MM.1S (cell line): ENCODE measurements at regions not wholly inside any gene's neighbourhood (a gene's known extent, or its start where the extent isn't known, plus 50 kb on each side); places are given as distances from the start of the nearest gene placed in this dataset.

Experiments used
- DNase-seq: peaks from one replicate; pipeline ENCODE4 v3.0.0-alpha.2; 2015
- H2AFZ ChIP-seq: fragments of 300-600 bp; sonication (generic); 2 replicates; pipeline ENCODE4 v1.6.0; 2016; ENCODE audit warnings: antibody characterized with exemption, low read length
- H3F3A ChIP-seq: fragments of 300-600 bp; sonication (generic); 2 replicates; pipeline ENCODE4 v1.6.1; 2016; ENCODE audit warnings: mild to moderate bottlenecking, antibody characterized with exemption, low read length, moderate library complexity, mixed read lengths; ENCODE audit not compliant: insufficient read depth
- H3K27ac ChIP-seq: fragments of 300-600 bp; sonication (generic); 2 replicates; pipeline ENCODE4 v1.5.1; 2016; ENCODE audit warnings: mild to moderate bottlenecking, low read length
- H3K27me3 ChIP-seq: fragments of 300-600 bp; sonication (generic); replicated peaks from 2 replicates; pipeline ENCODE4 v1.6.0; 2016; ENCODE audit warnings: low read length; ENCODE audit not compliant: insufficient read depth
- H3K36me3 ChIP-seq: fragments of 300-600 bp; sonication (generic); replicated peaks from 2 replicates; pipeline ENCODE4 v1.6.1; 2016; ENCODE audit warnings: mild to moderate bottlenecking, low read length, mixed read lengths; ENCODE audit not compliant: insufficient read depth
- H3K4me1 ChIP-seq: fragments of 300-600 bp; sonication (generic); 2 replicates; pipeline ENCODE4 v1.6.1; 2016; ENCODE audit warnings: low read length, mixed read lengths
- H3K4me2 ChIP-seq: fragments of 300-600 bp; sonication (generic); 2 replicates; pipeline ENCODE4 v1.6.0; 2016; ENCODE audit warnings: low read depth, low read length
- H3K4me3 ChIP-seq: fragments of 300-600 bp; sonication (generic); 2 replicates; pipeline ENCODE4 v1.5.1; 2016; ENCODE audit warnings: low read length, mixed read lengths
- H3K79me2 ChIP-seq: fragments of 300-600 bp; sonication (generic); 2 replicates; pipeline ENCODE4 v1.6.1; 2016; ENCODE audit warnings: mixed run types, low read length, mixed read lengths
- H3K9ac ChIP-seq: fragments of 300-600 bp; sonication (generic); 2 replicates; pipeline ENCODE4 v1.6.1; 2016; ENCODE audit warnings: low read length, mixed read lengths
- H3K9me2 ChIP-seq: fragments of 300-600 bp; sonication (generic); replicated peaks from 2 replicates; pipeline ENCODE4 v1.6.1; 2016; ENCODE audit warnings: mild to moderate bottlenecking, low read length, mixed read lengths; ENCODE audit not compliant: insufficient read depth
- H3K9me3 ChIP-seq: fragments of 300-600 bp; sonication (generic); replicated peaks from 2 replicates; pipeline ENCODE4 v1.6.1; 2016; ENCODE audit warnings: mild to moderate bottlenecking, low read length, mixed read lengths; ENCODE audit not compliant: insufficient read depth
- H4K20me1 ChIP-seq: fragments of 300-600 bp; sonication (generic); 2 replicates; pipeline ENCODE4 v1.6.1; 2016; ENCODE audit warnings: mild to moderate bottlenecking, low read length, moderate library complexity, mixed read lengths; ENCODE audit not compliant: insufficient read depth
- EZH2 ChIP-seq: fragments of 300-600 bp; sonication (generic); optimal IDR thresholded peaks from 2 replicates; pipeline ENCODE3; 2017; ENCODE audit warnings: low read depth, mild to moderate bottlenecking, antibody characterized with exemption, low read length, mixed read lengths
- EZH2phosphoT487 ChIP-seq: fragments of 300-600 bp; sonication (generic); IDR thresholded peaks from 2 replicates; pipeline ENCODE4 v1.6.1; 2018; ENCODE audit warnings: antibody characterized with exemption, low read length
- TF ChIP-seq, protein P1 (sequence below): fragments of 300-600 bp; sonication (generic); IDR thresholded peaks from 2 replicates; pipeline ENCODE4 v1.5.1; 2016; ENCODE audit warnings: antibody characterized with exemption, low read length, mixed read lengths

DNA sequence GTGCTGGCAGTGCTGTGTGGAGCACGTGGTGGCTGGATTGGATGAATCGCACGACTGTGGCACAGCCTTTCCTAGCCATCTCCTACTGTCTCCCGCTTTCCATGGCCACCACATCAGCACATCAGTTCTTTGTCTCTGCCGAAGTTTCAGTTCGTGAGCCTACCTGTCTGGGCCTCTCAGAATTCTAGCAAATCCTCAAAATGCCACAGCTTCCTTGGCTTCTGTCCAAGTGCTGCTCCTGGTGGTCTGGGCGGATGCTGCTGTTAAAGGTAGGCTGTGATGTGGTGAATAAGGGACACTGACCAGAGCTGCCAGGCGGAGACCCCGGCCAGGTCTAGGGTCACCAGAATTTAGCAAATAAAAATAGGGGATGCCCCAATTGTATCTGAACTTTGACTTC is 237.4 kb downstream of the LPIN1 start:
- Histone ChIP-seq H3K4me3 (no peak overlapping the region), H3K9ac (no peak overlapping the region), H3K9me2 (no peaks in the 10 kb centered on the region), H3K79me2 (no peaks in the 10 kb centered on the region), H3K4me1 (no peaks in the 10 kb centered on the region), H4K20me1 (no peaks in the 10 kb centered on the region), H3K27me3 (no peaks in the 10 kb centered on the region), H3F3A (no peaks in the 10 kb centered on the region), H3K27ac (no peak overlapping the region), H3K9me3 (no peaks in the 10 kb centered on the region), H2AFZ (no peak overlapping the region), H3K4me2 (no peak overlapping the region), H3K36me3 (no peaks in the 10 kb centered on the region)
- TF ChIP-seq EZH2 (no peak), EZH2phosphoT487 (no peak)
- TF ChIP-seq, protein P1, sequence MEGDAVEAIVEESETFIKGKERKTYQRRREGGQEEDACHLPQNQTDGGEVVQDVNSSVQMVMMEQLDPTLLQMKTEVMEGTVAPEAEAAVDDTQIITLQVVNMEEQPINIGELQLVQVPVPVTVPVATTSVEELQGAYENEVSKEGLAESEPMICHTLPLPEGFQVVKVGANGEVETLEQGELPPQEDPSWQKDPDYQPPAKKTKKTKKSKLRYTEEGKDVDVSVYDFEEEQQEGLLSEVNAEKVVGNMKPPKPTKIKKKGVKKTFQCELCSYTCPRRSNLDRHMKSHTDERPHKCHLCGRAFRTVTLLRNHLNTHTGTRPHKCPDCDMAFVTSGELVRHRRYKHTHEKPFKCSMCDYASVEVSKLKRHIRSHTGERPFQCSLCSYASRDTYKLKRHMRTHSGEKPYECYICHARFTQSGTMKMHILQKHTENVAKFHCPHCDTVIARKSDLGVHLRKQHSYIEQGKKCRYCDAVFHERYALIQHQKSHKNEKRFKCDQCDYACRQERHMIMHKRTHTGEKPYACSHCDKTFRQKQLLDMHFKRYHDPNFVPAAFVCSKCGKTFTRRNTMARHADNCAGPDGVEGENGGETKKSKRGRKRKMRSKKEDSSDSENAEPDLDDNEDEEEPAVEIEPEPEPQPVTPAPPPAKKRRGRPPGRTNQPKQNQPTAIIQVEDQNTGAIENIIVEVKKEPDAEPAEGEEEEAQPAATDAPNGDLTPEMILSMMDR: no peak
- DNase-seq: no peak

DNA sequence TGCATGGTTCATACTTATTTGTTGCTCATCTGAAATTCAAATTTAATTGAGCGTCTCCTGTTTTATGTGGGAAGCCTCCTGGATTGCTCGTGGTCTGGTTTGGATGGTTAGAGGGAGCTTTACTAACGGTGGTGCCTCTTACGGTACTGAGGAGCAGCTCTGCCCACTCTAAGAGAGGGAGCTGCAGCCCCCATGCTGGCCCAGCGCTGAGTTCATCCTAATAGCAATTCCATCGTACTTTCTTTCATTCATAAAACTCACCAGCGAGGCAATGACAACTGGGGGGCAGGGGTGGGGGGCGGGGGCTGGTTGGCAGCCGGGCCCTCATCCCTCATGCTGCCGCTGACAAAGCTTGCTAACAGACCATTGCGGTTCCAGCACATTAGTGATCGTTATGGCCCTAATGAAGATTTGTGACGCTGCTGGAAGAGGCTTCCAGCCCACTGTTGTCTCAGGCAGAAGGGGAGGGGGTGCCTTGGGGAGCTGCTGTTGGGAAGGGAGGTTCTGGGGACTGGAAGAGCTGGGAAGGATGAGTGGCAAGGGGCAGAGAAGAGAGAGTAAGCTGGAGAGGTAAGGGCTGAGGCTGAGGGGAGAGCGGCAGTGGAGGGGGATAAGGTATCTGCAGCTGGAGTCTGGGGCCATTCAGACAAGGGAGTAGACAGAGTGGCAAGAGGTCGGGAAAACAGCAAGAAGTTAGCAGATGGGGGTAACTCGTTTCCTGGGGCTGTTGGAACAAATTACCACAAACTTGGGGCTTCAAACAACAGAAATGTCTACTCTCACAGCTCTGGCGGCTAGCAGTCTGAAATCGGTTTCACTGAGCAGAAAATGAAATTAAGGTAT is 238.1 kb downstream of the LPIN1 start:
- H3K27ac ChIP-seq: no peak overlapping the region
- H3K9me2 ChIP-seq: no peaks in the 10 kb centered on the region
- no peaks in the 10 kb centered on the region for H3K27me3 ChIP-seq
- H3K4me3 ChIP-seq: no peak overlapping the region
- no peaks in the 10 kb centered on the region for H4K20me1 ChIP-seq
- no peak overlapping the region for H3K9ac ChIP-seq
- no peaks in the 10 kb centered on the region for H3K4me1 ChIP-seq
- H3K79me2 ChIP-seq: no peaks in the 10 kb centered on the region
- no peak for DNase-seq
- H3F3A ChIP-seq: no peaks in the 10 kb centered on the region
- H2AFZ ChIP-seq: no peak overlapping the region
- H3K9me3 ChIP-seq: no peaks in the 10 kb centered on the region
- H3K36me3 ChIP-seq: no peaks in the 10 kb centered on the region
- no peak overlapping the region for H3K4me2 ChIP-seq
- TF ChIP-seq, protein P1: no peak
- TF ChIP-seq EZH2 (no peak), EZH2phosphoT487 (no peak)

DNA sequence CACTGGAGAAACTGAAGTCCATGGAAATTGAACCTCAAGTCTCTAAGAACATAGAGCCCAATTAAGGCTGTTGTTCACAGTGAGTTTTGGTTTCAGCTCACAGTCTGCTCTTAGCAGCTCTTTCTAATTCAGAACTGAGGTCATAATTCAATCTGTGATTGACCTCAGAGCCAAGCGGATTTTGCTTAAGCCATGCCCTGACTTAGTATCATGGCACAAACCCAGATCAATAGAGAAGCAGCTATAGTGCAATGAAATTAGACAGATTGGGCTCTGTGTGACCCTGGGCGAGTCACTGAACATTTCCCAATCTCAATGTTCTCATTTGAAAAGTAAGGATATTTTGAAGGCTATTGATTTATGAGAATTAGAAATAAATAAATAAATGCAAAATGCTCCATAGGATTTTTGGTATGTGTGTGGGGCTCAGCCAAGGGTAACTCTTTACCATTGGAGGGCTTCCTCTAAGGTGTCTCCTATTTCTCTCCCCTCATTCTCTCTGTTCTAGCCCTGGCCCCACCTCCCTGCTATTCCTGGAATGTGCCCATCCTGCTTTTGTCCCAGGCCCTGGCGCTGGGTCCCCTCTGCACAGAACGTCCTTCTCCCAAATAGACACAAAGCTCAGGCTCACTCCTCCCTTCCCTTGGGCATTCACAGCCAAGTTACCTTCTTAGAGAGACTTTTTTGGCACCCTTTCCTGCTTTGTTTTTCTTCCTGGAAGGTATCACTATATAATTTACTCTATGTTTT is 239.6 kb downstream of the LPIN1 start:
- no peaks in the 10 kb centered on the region for H4K20me1 ChIP-seq
- DNase-seq: no peak
- no peaks in the 10 kb centered on the region for H3K27me3 ChIP-seq
- TF ChIP-seq, protein P1: no peak
- TF ChIP-seq EZH2phosphoT487 (no peak), EZH2 (no peak)
- H3K36me3 ChIP-seq: no peaks in the 10 kb centered on the region
- H3K9ac ChIP-seq: no peak overlapping the region
- no peaks in the 10 kb centered on the region for H3K79me2 ChIP-seq
- no peak overlapping the region for H3K27ac ChIP-seq
- no peak overlapping the region for H2AFZ ChIP-seq
- no peaks in the 10 kb centered on the region for H3K9me3 ChIP-seq
- H3K4me3 ChIP-seq: no peak overlapping the region
- H3F3A ChIP-seq: no peaks in the 10 kb centered on the region
- H3K4me1 ChIP-seq: no peaks in the 10 kb centered on the region
- no peaks in the 10 kb centered on the region for H3K9me2 ChIP-seq
- H3K4me2 ChIP-seq: no peak overlapping the region
